Gastroesophageal sphincter (tissue), 3 donors: ENCODE measurements at regions not wholly inside any gene's neighbourhood (a gene's known extent, or its start where the extent isn't known, plus 50 kb on each side); places are given as distances from the start of the nearest gene placed in this dataset.

Experiments used
- CTCF ChIP-seq, 4 experiments: fragments of 200-600 bp in 2 of 4; fragments of 450-650 bp in 2 of 4; sonication (generic) in 1 of 4; IDR thresholded peaks; one replicate each; pipeline ENCODE4 v1.5.1; 2017 to 2019; ENCODE audit warnings: antibody characterized with exemption in 4 of 4, mild to moderate bottlenecking in 2 of 4, moderate library complexity in 2 of 4
- POLR2A ChIP-seq, 2 donors: fragments of 450-650 bp; IDR thresholded peaks; one replicate each; pipeline ENCODE4 v1.6.1; 2017; ENCODE audit warnings: antibody characterized with exemption in 2 of 2, mild to moderate bottlenecking in 2 of 2, moderate library complexity in 1 of 2

DNA sequence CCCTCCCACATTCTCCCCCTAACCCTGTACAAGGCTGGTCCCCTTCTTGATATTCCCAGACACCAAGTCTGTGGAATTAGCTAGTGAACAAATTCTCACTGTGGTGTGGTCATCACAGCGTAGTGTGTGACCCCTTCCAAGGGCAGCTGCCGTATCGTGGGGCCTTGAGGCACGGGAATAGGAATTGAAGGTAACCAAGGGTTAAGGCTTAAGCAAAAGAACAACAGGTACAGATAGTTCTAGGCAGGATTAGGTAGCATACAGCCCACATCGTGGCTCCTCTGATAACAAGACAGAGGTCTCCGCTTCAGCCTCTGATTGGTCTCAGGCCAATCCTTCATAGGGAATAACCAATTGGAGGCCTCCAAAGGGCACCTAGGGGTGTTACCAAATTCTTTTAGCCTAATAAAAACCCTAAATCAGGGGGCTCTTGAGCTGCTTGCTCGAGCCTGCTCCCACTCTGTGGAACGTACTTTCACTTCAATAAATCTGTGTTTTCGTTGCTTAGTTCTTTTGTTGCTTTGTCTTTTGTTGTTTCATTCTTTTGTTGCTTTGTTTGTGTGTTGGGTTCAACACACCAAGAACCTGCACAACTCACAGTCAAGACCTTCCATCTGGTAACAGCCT, 64.7 kb downstream of the GPR6 start:
- TF ChIP-seq CTCF (IDR thresholded peaks at IDR 0.05) (no peak), POLR2A (IDR thresholded peaks at IDR 0.05) (no peak)
